HEK293 (cell line): ENCODE measurements at regions not wholly inside any gene's neighbourhood (a gene's known extent, or its start where the extent isn't known, plus 50 kb on each side); places are given as distances from the start of the nearest gene placed in this dataset.

ENCODE experiments used
- CTCF ChIA-PET: fragments of 350-600 bp; formaldehyde crosslinking; extraction: SDS; loops from one replicate; lab custom pipeline; 2021; ENCODE audit warnings: antibody characterized with exemption; lab: Yijun Ruan, JAX
- POLR2A ChIA-PET: fragments of 300-600 bp; formaldehyde crosslinking; extraction: SDS; loops from one replicate; lab custom pipeline; 2020; ENCODE audit warnings: antibody characterized with exemption, inconsistent platforms; lab: Yijun Ruan, JAX
- H3K27ac ChIP-seq: fragments of 200-500 bp; sonication (Bioruptor generic); 2 replicates; pipeline ENCODE4 v1.5.1; 2014; ENCODE audit warnings: low read depth, low read length, control low read depth, inconsistent platforms; ENCODE audit errors: extremely low read depth
- H3K36me3 ChIP-seq, 2 experiments: fragments of 200-500 bp in 1 of 2; sonication (Bioruptor generic) in 1 of 2; 1 replicate in 1 of 2; 2 replicates in 1 of 2; pipeline ENCODE4 v1.5.1; 2014 to 2017; ENCODE audit warnings: inconsistent platforms in 2 of 2, low read length in 2 of 2; ENCODE audit not compliant: control insufficient read depth in 2 of 2, insufficient read depth in 1 of 2
- H3K4me1 ChIP-seq: fragments of 200-500 bp; sonication (Bioruptor generic); 2 replicates; pipeline ENCODE4 v1.5.1; 2014; ENCODE audit warnings: mild to moderate bottlenecking, low read length, inconsistent platforms; ENCODE audit not compliant: control insufficient read depth, insufficient read depth
- H3K4me3 ChIP-seq: 2 replicates; pipeline ENCODE4 v1.5.1; 2011; ENCODE audit warnings: low read depth, mild to moderate bottlenecking, control low read depth, low read length, moderate library complexity
- H3K9me3 ChIP-seq: fragments of 200-500 bp; sonication (Bioruptor generic); 2 replicates; pipeline ENCODE4 v1.5.1; 2014; ENCODE audit warnings: low read depth, low read length, inconsistent platforms; ENCODE audit not compliant: control insufficient read depth, insufficient read depth
- EGR2 ChIP-seq: fragments of 450-650 bp; formaldehyde crosslinking; IDR thresholded peaks from 2 replicates; pipeline ENCODE4 v1.5.1; 2016; ENCODE audit warnings: low read depth, missing biosample characterization, missing genetic modification characterization
- GLIS1 ChIP-seq: fragments of 450-650 bp; formaldehyde crosslinking; IDR thresholded peaks from 2 replicates; pipeline ENCODE4 v1.5.1; 2016; ENCODE audit warnings: missing biosample characterization, missing genetic modification characterization
- KLF1 ChIP-seq: fragments of 450-650 bp; formaldehyde crosslinking; IDR thresholded peaks from 2 replicates; pipeline ENCODE4 v1.5.1; 2016; ENCODE audit warnings: missing biosample characterization, missing genetic modification characterization
- PBX3 ChIP-seq: sonication (generic); formaldehyde crosslinking; IDR thresholded peaks from 2 replicates; pipeline ENCODE4 v1.8.1; 2022; ENCODE audit warnings: mild to moderate bottlenecking, moderate library complexity, missing genetic modification reagents
- PRDM2 ChIP-seq: fragments of 450-650 bp; formaldehyde crosslinking; IDR thresholded peaks from 2 replicates; pipeline ENCODE4 v1.5.1; 2016; ENCODE audit warnings: missing biosample characterization, missing genetic modification characterization, borderline replicate concordance
- SCRT2 ChIP-seq: fragments of 450-650 bp; formaldehyde crosslinking; IDR thresholded peaks from 2 replicates; pipeline ENCODE4 v1.5.1; 2016; ENCODE audit warnings: missing biosample characterization, missing genetic modification characterization
- WT1 ChIP-seq: fragments of 450-650 bp; formaldehyde crosslinking; IDR thresholded peaks from 2 replicates; pipeline ENCODE4 v1.5.1; 2016; ENCODE audit warnings: missing biosample characterization, missing genetic modification characterization
- ZBTB21 ChIP-seq: fragments of 450-650 bp; formaldehyde crosslinking; IDR thresholded peaks from 2 replicates; pipeline ENCODE4 v1.5.1; 2017; ENCODE audit warnings: missing biosample characterization, missing genetic modification characterization
- ZEB2 ChIP-seq: fragments of 450-650 bp; formaldehyde crosslinking; IDR thresholded peaks from 2 replicates; pipeline ENCODE4 v1.5.1; 2016; ENCODE audit warnings: missing biosample characterization, missing genetic modification characterization
- ZFP41 ChIP-seq: fragments of 450-650 bp; formaldehyde crosslinking; IDR thresholded peaks from 2 replicates; pipeline ENCODE4 v1.5.1; 2016; ENCODE audit warnings: missing biosample characterization, missing genetic modification characterization, borderline replicate concordance
- ZNF18 ChIP-seq: fragments of 450-650 bp; formaldehyde crosslinking; IDR thresholded peaks from 2 replicates; pipeline ENCODE4 v1.5.1; 2016; ENCODE audit warnings: missing biosample characterization, missing genetic modification characterization
- ZNF2 ChIP-seq: fragments of 450-650 bp; formaldehyde crosslinking; IDR thresholded peaks from 2 replicates; pipeline ENCODE4 v1.5.1; 2016; ENCODE audit warnings: missing biosample characterization, missing genetic modification characterization
- ZNF211 ChIP-seq: fragments of 450-650 bp; formaldehyde crosslinking; IDR thresholded peaks from 2 replicates; pipeline ENCODE4 v1.5.1; 2016; ENCODE audit warnings: low read depth, missing biosample characterization, missing genetic modification characterization
- ZNF266 ChIP-seq: fragments of 450-650 bp; formaldehyde crosslinking; IDR thresholded peaks from 2 replicates; pipeline ENCODE4 v1.5.1; 2016; ENCODE audit warnings: missing biosample characterization, missing genetic modification characterization, low read depth
- ZNF280D ChIP-seq: fragments of 450-650 bp; formaldehyde crosslinking; IDR thresholded peaks from 2 replicates; pipeline ENCODE4 v1.5.1; 2016; ENCODE audit warnings: missing biosample characterization, missing genetic modification characterization
- ZNF324 ChIP-seq: fragments of 450-650 bp; formaldehyde crosslinking; IDR thresholded peaks from 2 replicates; pipeline ENCODE4 v1.5.1; 2016; ENCODE audit warnings: missing biosample characterization, missing genetic modification characterization
- ZNF585B ChIP-seq: fragments of 450-650 bp; formaldehyde crosslinking; IDR thresholded peaks from 2 replicates; pipeline ENCODE4 v1.5.1; 2016; ENCODE audit warnings: missing biosample characterization, missing genetic modification characterization
- ZNF600 ChIP-seq: fragments of 450-650 bp; formaldehyde crosslinking; IDR thresholded peaks from 2 replicates; pipeline ENCODE4 v1.5.1; 2016; ENCODE audit warnings: missing biosample characterization, missing genetic modification characterization
- ZNF639 ChIP-seq: fragments of 450-650 bp; formaldehyde crosslinking; IDR thresholded peaks from 2 replicates; pipeline ENCODE4 v1.5.1; 2016; ENCODE audit warnings: missing biosample characterization, missing genetic modification characterization
- ZNF654 ChIP-seq: fragments of 450-650 bp; formaldehyde crosslinking; IDR thresholded peaks from 2 replicates; pipeline ENCODE4 v1.5.1; 2016; ENCODE audit warnings: low read depth, missing biosample characterization, missing genetic modification characterization
- ZNF704 ChIP-seq: fragments of 450-650 bp; formaldehyde crosslinking; IDR thresholded peaks from 2 replicates; pipeline ENCODE4 v1.5.1; 2016; ENCODE audit warnings: missing biosample characterization, missing genetic modification characterization
- ZSCAN30 ChIP-seq: fragments of 450-650 bp; IDR thresholded peaks from 2 replicates; pipeline ENCODE4 v1.5.1; 2018; ENCODE audit warnings: missing biosample characterization, mild to moderate bottlenecking, missing genetic modification characterization, moderate library complexity

GRCh38 chr9:100729336-100729895 is 151.5 kb downstream of the CAVIN4 start:
- ChIA-PET CTCF (interaction anchor here (0.6 to 1.4 kb wide), 3 partner anchors 11 to 658 kb away, joined by 3 to 6 read pairs (median 3); no protein-coding TSS in a partner anchor), POLR2A (no interaction called here)
- no peak overlapping the region for H3K27ac ChIP-seq
- H3K9me3 ChIP-seq = no peaks in the 10 kb centered on the region
- no peaks in the 10 kb centered on the region for H3K4me1 ChIP-seq
- TF ChIP-seq ZNF639 (tag by site-specific recombination) (no peak), ZSCAN30 (tag by site-specific recombination) (no peak), PRDM2 (no peak), ZNF211 (no peak), SCRT2 (tag by site-specific recombination) (no peak), EGR2 (tag by site-specific recombination) (no peak), ZEB2 (tag by site-specific recombination) (no peak), GLIS1 (no peak), ZNF266 (tag by site-specific recombination) (no peak), ZNF600 (tag by site-specific recombination) (no peak), ZFP41 (no peak), PBX3 (CRISPR knock-in tag) (no peak), WT1 (tag by site-specific recombination) (no peak)
- H3K4me3 ChIP-seq = no peak overlapping the region
- no peaks in the 10 kb centered on the region for H3K36me3 ChIP-seq

- no peaks in the 10 kb centered on the region for H3K9me3 ChIP-seq
- H3K36me3 ChIP-seq = no peaks in the 10 kb centered on the region
- H3K4me3 ChIP-seq = no peak overlapping the region
- POLR2A ChIA-PET = no interaction called here
- no peak overlapping the region for H3K27ac ChIP-seq
- CTCF ChIA-PET = interaction anchor here (1.1 to 1.4 kb wide), 2 partner anchors 11 to 14 kb away, joined by 3 to 6 read pairs; no protein-coding TSS in a partner anchor
- H3K4me1 ChIP-seq = no peaks in the 10 kb centered on the region
- TF ChIP-seq ZNF280D (tag by site-specific recombination) = no peak
- no peak for TF ChIP-seq ZNF2 (tag by site-specific recombination)
- no peak for TF ChIP-seq ZNF654 (tag by site-specific recombination)
- TF ChIP-seq ZBTB21 (tag by site-specific recombination) = no peak
- TF ChIP-seq ZNF585B (tag by site-specific recombination) = no peak
- no peak for TF ChIP-seq ZNF18 (tag by site-specific recombination)
- TF ChIP-seq KLF1 = no peak
- no peak for TF ChIP-seq ZNF324 (tag by site-specific recombination)
- TF ChIP-seq ZNF704 (tag by site-specific recombination) = no peak
Observed at GRCh38 chr9:100730086-100730485, 152.2 kb downstream of the CAVIN4 start.
